H1 (cell line): ENCODE measurements at regions not wholly inside any gene's neighbourhood (a gene's known extent, or its start where the extent isn't known, plus 50 kb on each side); places are given as distances from the start of the nearest gene placed in this dataset.

ENCODE experiments used
- CTCF ChIA-PET: fragments of 300-600 bp; sonication (Branson Sonifier 250); formaldehyde crosslinking; loops from one replicate; lab custom pipeline; 2021; ENCODE audit not compliant: partially characterized antibody; lab: Charles Lee
- POLR2A ChIA-PET: fragments of 300-600 bp; sonication (Branson Sonifier 250); formaldehyde crosslinking; loops from one replicate; lab custom pipeline; 2021; ENCODE audit warnings: inconsistent platforms; ENCODE audit not compliant: partially characterized antibody; lab: Charles Lee
- DNase-seq, 2 experiments: peaks; one replicate each; pipeline versions ENCODE4 v3.0.0 to v3.0.0-alpha.2; 2010 to 2022; ENCODE audit warnings: low spot score in 2 of 2, low read depth in 1 of 2, mixed read lengths in 1 of 2
- FAIRE-seq: peaks from 2 replicates; lab custom pipeline; 2011; peaks lifted over from hg19 to GRCh38; lab: Jason Lieb, UNC
- H2AFZ ChIP-seq: 2 replicates; pipeline ENCODE4 v1.8.1; 2012; ENCODE audit warnings: low read length, inconsistent platforms
- H2AK5ac ChIP-seq: 2 replicates; pipeline ENCODE4 v1.6.1; 2013; ENCODE audit warnings: low read depth, low read length
- H2BK120ac ChIP-seq: replicated peaks from 2 replicates; pipeline ENCODE3; 2013; ENCODE audit warnings: low read depth, low read length, inconsistent platforms
- H2BK12ac ChIP-seq: 2 replicates; pipeline ENCODE4 v1.6.1; 2013; ENCODE audit warnings: low read depth, low read length
- H2BK15ac ChIP-seq: 2 replicates; pipeline ENCODE4 v1.6.1; 2013; ENCODE audit warnings: low read length
- H2BK20ac ChIP-seq: 2 replicates; pipeline ENCODE4 v1.6.1; 2013; ENCODE audit warnings: low read length
- H2BK5ac ChIP-seq: 2 replicates; pipeline ENCODE4 v1.6.1; 2013; ENCODE audit warnings: low read depth, low read length
- H3K14ac ChIP-seq: 2 replicates; pipeline ENCODE4 v1.6.1; 2013; ENCODE audit warnings: inconsistent platforms; ENCODE audit not compliant: insufficient read length
- H3K18ac ChIP-seq: 2 replicates; pipeline ENCODE4 v1.6.1; 2013; ENCODE audit warnings: low read length; ENCODE audit errors: extremely low read depth
- H3K23ac ChIP-seq: 2 replicates; pipeline ENCODE4 v1.6.1; 2013; ENCODE audit warnings: inconsistent platforms; ENCODE audit not compliant: insufficient read length
- H3K23me2 ChIP-seq: 2 replicates; pipeline ENCODE4 v1.6.1; 2013; ENCODE audit warnings: low read depth, low read length
- H3K27ac ChIP-seq: 2 replicates; pipeline ENCODE4 v1.6.1; 2011; ENCODE audit warnings: low read depth, low read length, inconsistent platforms
- H3K27me3 ChIP-seq, 4 experiments: replicated peaks in 1 of 4; 1 replicate in 1 of 4; 2 replicates in 3 of 4; pipeline versions ENCODE4 v1.6.1 to v1.8.1; 2011 to 2013; ENCODE audit warnings: low read length in 3 of 4, mild to moderate bottlenecking in 3 of 4, inconsistent platforms in 2 of 4, mixed read lengths in 2 of 4, moderate library complexity in 1 of 4; ENCODE audit not compliant: control insufficient read depth in 3 of 4, insufficient read depth in 3 of 4; ENCODE audit errors: extremely low read depth in 1 of 4
- H3K36me3 ChIP-seq, 4 experiments: 2 replicates each; pipeline versions ENCODE4 v1.6.1 to v1.8.1; 2011 to 2013; ENCODE audit warnings: mild to moderate bottlenecking in 4 of 4, low read length in 3 of 4, moderate library complexity in 2 of 4, control low read depth in 1 of 4, inconsistent platforms in 1 of 4; ENCODE audit not compliant: insufficient read depth in 4 of 4, control insufficient read depth in 2 of 4
- H3K4ac ChIP-seq: replicated peaks from 2 replicates; pipeline ENCODE3; 2013; ENCODE audit warnings: low read length, low read depth, mixed read lengths, inconsistent platforms; ENCODE audit not compliant: insufficient read length
- H3K4me1 ChIP-seq, 4 experiments: replicated peaks in 1 of 4; 1 replicate in 1 of 4; 2 replicates in 3 of 4; pipeline versions ENCODE4 v1.6.1 to v1.8.1; 2011 to 2013; ENCODE audit warnings: low read length in 3 of 4, inconsistent platforms in 2 of 4, mixed read lengths in 1 of 4; ENCODE audit not compliant: insufficient read depth in 4 of 4, control insufficient read depth in 3 of 4
- H3K4me2 ChIP-seq, 2 experiments: 2 replicates each; pipeline versions ENCODE4 v1.6.1 to v1.8.1; 2011 to 2013; ENCODE audit warnings: low read depth in 2 of 2, low read length in 2 of 2, control low read depth in 1 of 2, inconsistent platforms in 1 of 2, mild to moderate bottlenecking in 1 of 2; ENCODE audit not compliant: insufficient read depth in 1 of 2
- H3K4me3 ChIP-seq, 4 experiments: fragments of 200-600, 300-600 bp in 1 of 4; sonication (generic), shearing (Covaris generic), sonication (Bioruptor Twin) in 1 of 4; 2 replicates each; pipeline versions ENCODE4 v1.5.1 to v1.8.1; 2011 to 2016; ENCODE audit warnings: low read length in 4 of 4, low read depth in 3 of 4, control low read depth in 2 of 4, inconsistent platforms in 2 of 4, mild to moderate bottlenecking in 2 of 4, mixed read lengths in 1 of 4, moderate library complexity in 1 of 4; ENCODE audit not compliant: insufficient read depth in 2 of 4; ENCODE audit errors: extremely low read depth in 1 of 4
- H3K56ac ChIP-seq: replicated peaks from 2 replicates; pipeline ENCODE3; 2013; ENCODE audit warnings: low read depth, mild to moderate bottlenecking, mixed read lengths, low read length, inconsistent platforms; ENCODE audit not compliant: insufficient read length
- H3K79me1 ChIP-seq: 2 replicates; pipeline ENCODE4 v1.6.1; 2013; ENCODE audit warnings: low read depth, low read length, control low read depth
- H3K79me2 ChIP-seq, 2 experiments: 2 replicates each; pipeline versions ENCODE4 v1.6.1 to v1.8.1; 2012 to 2013; ENCODE audit warnings: low read length in 2 of 2, mild to moderate bottlenecking in 2 of 2, inconsistent platforms in 1 of 2; ENCODE audit not compliant: insufficient read depth in 2 of 2, control insufficient read depth in 1 of 2
- H3K9ac ChIP-seq, 4 experiments: replicated peaks in 1 of 4; 1 replicate in 1 of 4; 2 replicates in 3 of 4; pipeline versions ENCODE4 v1.6.1 to v1.8.1; 2011 to 2013; ENCODE audit warnings: low read depth in 3 of 4, low read length in 3 of 4, control low read depth in 2 of 4, mild to moderate bottlenecking in 2 of 4, moderate library complexity in 2 of 4, inconsistent platforms in 1 of 4; ENCODE audit errors: extremely low read depth in 1 of 4
- H3K9me3 ChIP-seq, 2 experiments: 2 replicates each; pipeline versions ENCODE4 v1.6.1 to v1.8.1; 2012 to 2013; ENCODE audit warnings: mild to moderate bottlenecking in 2 of 2, moderate library complexity in 2 of 2, control low read depth in 1 of 2, inconsistent platforms in 1 of 2, low read depth in 1 of 2, low read length in 1 of 2, mixed read lengths in 1 of 2; ENCODE audit not compliant: insufficient read depth in 2 of 2
- H4K20me1 ChIP-seq, 2 experiments: replicated peaks in 1 of 2; 2 replicates each; pipeline versions ENCODE3 to v1.8.1; 2011 to 2013; ENCODE audit warnings: inconsistent platforms in 2 of 2, low read length in 2 of 2, mild to moderate bottlenecking in 1 of 2; ENCODE audit not compliant: insufficient read depth in 2 of 2, control insufficient read depth in 1 of 2
- H4K5ac ChIP-seq: 2 replicates; pipeline ENCODE4 v1.6.1; 2013; ENCODE audit warnings: low read length, low read depth, mixed read lengths, inconsistent platforms; ENCODE audit not compliant: insufficient read length
- H4K8ac ChIP-seq: 2 replicates; pipeline ENCODE4 v1.8.0; 2013; ENCODE audit warnings: mild to moderate bottlenecking, moderate library complexity, low read length, inconsistent platforms; ENCODE audit not compliant: insufficient read depth; ENCODE audit errors: extremely low read depth
- H4K91ac ChIP-seq: replicated peaks from 2 replicates; pipeline ENCODE3; 2013; ENCODE audit warnings: low read length, mixed read lengths, inconsistent platforms; ENCODE audit not compliant: insufficient read length
- RXRA ChIP-seq: IDR thresholded peaks from 2 replicates; pipeline ENCODE4 v1.6.1; 2011; ENCODE audit warnings: low read depth, mild to moderate bottlenecking, low read length, moderate library complexity; ENCODE audit not compliant: insufficient read depth
- TAF7 ChIP-seq: optimal IDR thresholded peaks from 2 replicates; pipeline ENCODE3; 2011; ENCODE audit warnings: low read depth, mild to moderate bottlenecking, inconsistent platforms, low read length, moderate library complexity, borderline replicate concordance
- WGBS, 2 experiments: shearing (Covaris generic) in 1 of 2; methylation state at CpG; one replicate each; pipeline versions ENCODE4 v1.1.6 to v1.1.7; 2013 to 2015; ENCODE audit warnings: low lambda C conversion rate in 2 of 2, mixed read lengths in 2 of 2, inconsistent platforms in 1 of 2, low coverage in 1 of 2, missing lambda C conversion rate in 1 of 2; ENCODE audit not compliant: insufficient replicate concordance in 2 of 2, insufficient coverage in 1 of 2, insufficient read length in 1 of 2; ENCODE audit errors: extremely low coverage in 1 of 2, missing lambda C conversion rate in 1 of 2; 5-methylcytosine and 5-hydroxymethylcytosine counted together

GRCh38 chr5:104951829-104952228, 1389.2 kb upstream of the NUDT12 start:
- Histone ChIP-seq H3K4me1 (no peaks in the 10 kb centered on the region), H4K5ac (no peak overlapping the region), H3K27me3 (no peaks in the 10 kb centered on the region; a peak in 1 of 7 replicates), H2BK15ac (no peak overlapping the region), H3K56ac (no peak overlapping the region), H4K91ac (no peak overlapping the region), H3K79me1 (no peaks in the 10 kb centered on the region), H4K8ac (no peak overlapping the region; the same call in 1 of the 2 replicates), H4K20me1 (no peaks in the 10 kb centered on the region), H2BK5ac (no peak overlapping the region), H2BK120ac (no peak overlapping the region), H3K23me2 (no peaks in the 10 kb centered on the region), H2BK12ac (no peak overlapping the region), H3K79me2 (no peaks in the 10 kb centered on the region), H3K4me2 (no peak overlapping the region), H2BK20ac (no peak overlapping the region), H3K14ac (no peak overlapping the region), H3K4me3 (no peak overlapping the region), H3K9me3 (no peaks in the 10 kb centered on the region), H2AFZ (no peak overlapping the region), H3K36me3 (no peaks in the 10 kb centered on the region), H3K23ac (no peak overlapping the region), H3K9ac (no peak overlapping the region), H2AK5ac (no peak overlapping the region), H3K27ac (no peak overlapping the region; the same call in 1 of the 2 replicates), H3K4ac (no peak overlapping the region), H3K18ac (no peak overlapping the region)
- CTCF ChIA-PET = interaction anchor here (0.5 to 0.8 kb wide), 2 partner anchors 63 to 279 kb away, joined by 3 to 6 read pairs; no protein-coding TSS in a partner anchor
- POLR2A ChIA-PET = no interaction called here
- WGBS, 2 experiments = 100% methylated on average over 3 of the region's 3 CpGs; no CpG with 5 or more reads in 1 of the 2 experiments
- FAIRE-seq (no peak), DNase-seq (no peak)
- TF ChIP-seq RXRA (no peak), TAF7 (no peak)
